DND-41 (cell line): ENCODE measurements at regions not wholly inside any gene's neighbourhood (a gene's known extent, or its start where the extent isn't known, plus 50 kb on each side); places are given as distances from the start of the nearest gene placed in this dataset.
"Not testable (repeated sequence)": the region's sequence is repeated elsewhere in the genome, so short reads cannot be mapped to it uniquely, and the experiment has no call there.

Experiments
- ATAC-seq: fragments of 200-7000 bp; cut with Tn5 transposase; 3 replicates; pipeline ENCODE4 v1.9.1; 2021; ENCODE audit warnings: low read depth; ENCODE audit not compliant: insufficient read depth
- DNase-seq: peaks from one replicate; pipeline ENCODE4 v3.0.0-alpha.2; 2020
- H2AFZ ChIP-seq: 2 replicates; pipeline ENCODE4 v1.6.0; 2012; ENCODE audit warnings: low read depth, low read length
- H3K27ac ChIP-seq: 2 replicates; pipeline ENCODE4 v1.5.1; 2012; ENCODE audit warnings: low read length, inconsistent platforms
- H3K27me3 ChIP-seq: fragments of 200-600 bp; sonication (generic); 2 replicates; pipeline ENCODE4 v1.6.0; 2012; ENCODE audit warnings: low read length, mild to moderate bottlenecking, inconsistent platforms; ENCODE audit not compliant: insufficient read depth, poor library complexity
- H3K36me3 ChIP-seq: 2 replicates; pipeline ENCODE4 v1.5.1; 2012; ENCODE audit warnings: low read length, inconsistent platforms; ENCODE audit not compliant: insufficient read depth
- H3K4me1 ChIP-seq: 2 replicates; pipeline ENCODE4 v1.5.1; 2012; ENCODE audit warnings: mild to moderate bottlenecking, low read length; ENCODE audit not compliant: insufficient read depth
- H3K4me2 ChIP-seq: 2 replicates; pipeline ENCODE4 v1.6.0; 2012; ENCODE audit warnings: mild to moderate bottlenecking, moderate library complexity, low read length, inconsistent platforms; ENCODE audit not compliant: insufficient read depth
- H3K4me3 ChIP-seq, 2 experiments: fragments of 200-600 bp in 1 of 2; shearing (Covaris generic) in 1 of 2; 2 replicates each; pipeline ENCODE4 v1.5.1; 2012 to 2016; ENCODE audit warnings: inconsistent platforms in 2 of 2, low read length in 2 of 2, mild to moderate bottlenecking in 2 of 2, low read depth in 1 of 2, moderate library complexity in 1 of 2
- H3K79me2 ChIP-seq: 2 replicates; pipeline ENCODE4 v1.6.0; 2012; ENCODE audit warnings: low read length, inconsistent platforms; ENCODE audit not compliant: insufficient read depth
- H3K9ac ChIP-seq: 2 replicates; pipeline ENCODE4 v1.6.0; 2012; ENCODE audit warnings: low read depth, mild to moderate bottlenecking, inconsistent platforms, low read length, moderate library complexity
- H3K9me3 ChIP-seq: 2 replicates; pipeline ENCODE4 v1.5.1; 2012; ENCODE audit warnings: low read length, moderate library complexity, mild to moderate bottlenecking, inconsistent platforms; ENCODE audit not compliant: insufficient read depth, severe bottlenecking
- H4K20me1 ChIP-seq: 2 replicates; pipeline ENCODE4 v1.6.0; 2012; ENCODE audit warnings: low read length; ENCODE audit not compliant: insufficient read depth
- EZH2 ChIP-seq: IDR thresholded peaks from 3 replicates; pipeline ENCODE4 v1.6.1; 2012; ENCODE audit warnings: borderline replicate concordance, low read depth, mild to moderate bottlenecking, moderate library complexity, low read length, inconsistent platforms; ENCODE audit not compliant: severe bottlenecking
- TF ChIP-seq, protein P1 (sequence below): IDR thresholded peaks from 2 replicates; pipeline ENCODE4 v1.5.1; 2012; ENCODE audit warnings: borderline replicate concordance, low read length, moderate library complexity, mild to moderate bottlenecking; ENCODE audit not compliant: poor library complexity, severe bottlenecking; ENCODE audit errors: extremely low read depth

- no peaks in the 10 kb centered on the region for H4K20me1 ChIP-seq
- no peaks in the 10 kb centered on the region for H3K79me2 ChIP-seq
- no peak overlapping the region for H3K27ac ChIP-seq
- no peak for TF ChIP-seq EZH2
- TF ChIP-seq, protein P1, sequence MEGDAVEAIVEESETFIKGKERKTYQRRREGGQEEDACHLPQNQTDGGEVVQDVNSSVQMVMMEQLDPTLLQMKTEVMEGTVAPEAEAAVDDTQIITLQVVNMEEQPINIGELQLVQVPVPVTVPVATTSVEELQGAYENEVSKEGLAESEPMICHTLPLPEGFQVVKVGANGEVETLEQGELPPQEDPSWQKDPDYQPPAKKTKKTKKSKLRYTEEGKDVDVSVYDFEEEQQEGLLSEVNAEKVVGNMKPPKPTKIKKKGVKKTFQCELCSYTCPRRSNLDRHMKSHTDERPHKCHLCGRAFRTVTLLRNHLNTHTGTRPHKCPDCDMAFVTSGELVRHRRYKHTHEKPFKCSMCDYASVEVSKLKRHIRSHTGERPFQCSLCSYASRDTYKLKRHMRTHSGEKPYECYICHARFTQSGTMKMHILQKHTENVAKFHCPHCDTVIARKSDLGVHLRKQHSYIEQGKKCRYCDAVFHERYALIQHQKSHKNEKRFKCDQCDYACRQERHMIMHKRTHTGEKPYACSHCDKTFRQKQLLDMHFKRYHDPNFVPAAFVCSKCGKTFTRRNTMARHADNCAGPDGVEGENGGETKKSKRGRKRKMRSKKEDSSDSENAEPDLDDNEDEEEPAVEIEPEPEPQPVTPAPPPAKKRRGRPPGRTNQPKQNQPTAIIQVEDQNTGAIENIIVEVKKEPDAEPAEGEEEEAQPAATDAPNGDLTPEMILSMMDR, result no peak
- no peak for DNase-seq
- no peaks in the 10 kb centered on the region for H3K4me1 ChIP-seq
- no peak overlapping the region for H2AFZ ChIP-seq
- H3K27me3 ChIP-seq, result peaks cover 3% of the 10 kb centered on the region
- H3K9me3 ChIP-seq, result no peaks in the 10 kb centered on the region
- no peaks in the 10 kb centered on the region for H3K36me3 ChIP-seq
- H3K4me2 ChIP-seq, result no peak overlapping the region
- no peak overlapping the region for H3K9ac ChIP-seq
- no peak overlapping the region for H3K4me3 ChIP-seq
- ATAC-seq, result 0 out of 3 replicates have a peak, but pooled peaks have one; percentile 22
Observed at GRCh38 chr20:39967806-39968205, 721.2 kb downstream of the MAFB start.

DNA sequence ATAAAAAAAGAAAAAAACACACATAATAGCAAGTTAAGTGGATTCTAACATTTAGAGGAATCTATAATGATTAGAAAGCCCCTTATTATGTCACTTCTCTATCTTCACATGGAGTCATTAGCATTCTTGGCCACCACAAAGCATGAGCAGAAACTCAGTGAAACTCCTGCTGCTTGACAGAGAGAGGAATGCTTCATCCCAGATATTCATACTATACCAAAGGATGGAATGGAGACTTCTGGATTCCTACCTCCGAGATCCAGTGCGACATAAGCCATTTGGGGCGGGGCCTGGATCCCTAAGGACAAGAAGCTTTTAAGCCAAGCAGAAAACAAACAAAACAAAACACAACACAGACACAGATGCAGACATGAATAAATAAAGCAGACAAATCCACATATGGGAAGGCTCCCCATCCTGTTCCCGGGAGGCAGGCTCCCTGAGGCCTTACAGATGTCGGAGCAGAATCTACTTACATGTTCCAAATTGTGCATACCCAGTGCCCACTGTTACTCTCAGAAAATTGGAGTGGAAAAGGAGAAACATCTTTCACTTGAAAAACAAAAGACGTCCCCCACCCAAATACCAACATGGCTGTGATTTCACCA lies 727.3 kb downstream of the MAFB start:
- no peaks in the 10 kb centered on the region for H3K4me1 ChIP-seq
- peaks cover 6% of the 10 kb centered on the region for H3K27me3 ChIP-seq
- no peak overlapping the region for H3K4me2 ChIP-seq
- H3K79me2 ChIP-seq, result no peaks in the 10 kb centered on the region
- TF ChIP-seq, protein P1, result no peak
- no peak for TF ChIP-seq EZH2
- H2AFZ ChIP-seq, result no peak overlapping the region
- no peak overlapping the region for H3K9ac ChIP-seq
- no peak for ATAC-seq
- H4K20me1 ChIP-seq, result no peaks in the 10 kb centered on the region
- no peak for DNase-seq
- no peak overlapping the region for H3K27ac ChIP-seq
- H3K36me3 ChIP-seq, result no peaks in the 10 kb centered on the region
- no peak overlapping the region for H3K4me3 ChIP-seq
- H3K9me3 ChIP-seq, result no peaks in the 10 kb centered on the region

DNA sequence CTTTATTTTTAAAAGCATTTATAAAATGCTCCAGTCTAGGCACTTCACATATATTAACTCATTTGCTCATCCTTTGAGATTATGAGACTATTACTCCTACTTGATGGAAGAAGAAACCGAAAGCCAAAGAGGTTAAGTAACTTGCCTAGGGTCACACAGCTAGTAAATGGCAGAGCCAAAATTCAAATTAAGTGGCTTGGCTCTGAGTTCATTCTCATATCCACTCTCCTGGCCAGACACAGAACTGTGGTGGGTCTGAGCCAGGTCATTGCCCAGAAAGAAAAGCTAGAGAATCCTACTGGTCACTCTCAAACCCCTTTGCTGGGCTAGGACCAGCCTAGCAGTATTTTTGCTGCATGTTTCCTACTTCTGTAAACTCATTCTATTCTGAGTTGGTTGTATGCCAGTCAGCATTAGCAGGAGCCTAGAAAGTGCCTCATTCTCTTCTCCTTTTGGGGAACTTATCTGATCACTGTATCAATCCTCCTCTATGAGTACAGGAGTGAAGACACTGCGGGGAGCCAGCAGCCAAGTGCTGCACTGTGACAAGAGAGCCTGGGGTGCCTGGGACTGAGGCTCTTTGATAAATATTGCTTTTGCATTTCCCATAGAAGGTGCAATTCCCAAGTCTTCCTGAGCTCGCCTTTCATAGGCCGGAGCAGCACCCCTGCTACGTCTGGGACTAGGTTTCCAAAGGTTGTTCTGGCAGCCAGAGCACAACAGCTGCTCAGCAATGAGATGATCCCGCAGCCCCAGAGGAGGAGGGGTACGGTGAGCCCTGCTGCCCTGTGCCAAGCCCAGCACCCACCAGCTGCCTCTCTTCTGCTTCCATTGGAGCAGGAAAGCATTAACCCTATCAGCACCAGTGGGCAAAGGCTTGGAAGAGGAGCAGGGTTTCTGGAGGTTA lies 728.3 kb downstream of the MAFB start:
- H3K4me2 ChIP-seq, result no peak overlapping the region
- H3K4me1 ChIP-seq, result no peaks in the 10 kb centered on the region
- H4K20me1 ChIP-seq, result no peaks in the 10 kb centered on the region
- no peak overlapping the region for H2AFZ ChIP-seq
- H3K79me2 ChIP-seq, result no peaks in the 10 kb centered on the region
- no peak overlapping the region for H3K4me3 ChIP-seq
- H3K36me3 ChIP-seq, result no peaks in the 10 kb centered on the region
- H3K27me3 ChIP-seq, result peaks cover 6% of the 10 kb centered on the region
- H3K27ac ChIP-seq, result no peak overlapping the region
- H3K9ac ChIP-seq, result no peak overlapping the region
- H3K9me3 ChIP-seq, result no peaks in the 10 kb centered on the region
- no peak for TF ChIP-seq EZH2
- TF ChIP-seq, protein P1, result no peak
- ATAC-seq (no peak), DNase-seq (no peak)

DNA sequence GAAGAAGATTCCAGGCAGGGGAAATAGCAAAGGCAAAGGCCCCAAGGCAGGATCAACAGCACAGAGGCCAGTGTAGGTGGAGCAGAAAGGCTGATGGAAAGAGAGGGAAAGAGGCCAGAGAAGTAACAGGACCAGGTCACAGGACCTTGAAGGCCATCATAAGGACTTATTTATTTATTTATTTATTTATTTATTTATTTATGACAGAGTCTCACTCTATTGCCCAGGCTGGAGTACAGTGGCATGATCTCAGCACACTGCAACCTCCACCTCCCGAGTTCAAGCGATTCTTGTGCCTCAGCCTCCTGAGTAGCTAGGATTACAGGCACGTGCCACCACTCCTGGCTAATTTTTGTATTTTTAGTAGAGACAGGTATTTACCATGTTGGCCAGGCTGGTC lies 731.1 kb downstream of the MAFB start:
- ATAC-seq, H3K79me2 ChIP-seq, H3K4me1 ChIP-seq, H4K20me1 ChIP-seq, H3K4me3 ChIP-seq, H3K27ac ChIP-seq, H3K36me3 ChIP-seq, DNase-seq, H3K27me3 ChIP-seq, H3K9ac ChIP-seq, H3K4me2 ChIP-seq, H2AFZ ChIP-seq, H3K9me3 ChIP-seq: not testable (repeated sequence)
